ENCODE measurements at regions not wholly inside any gene's neighbourhood (a gene's known extent, or its start where the extent isn't known, plus 50 kb on each side); places are given as distances from the start of the nearest gene placed in this dataset.

DNA sequence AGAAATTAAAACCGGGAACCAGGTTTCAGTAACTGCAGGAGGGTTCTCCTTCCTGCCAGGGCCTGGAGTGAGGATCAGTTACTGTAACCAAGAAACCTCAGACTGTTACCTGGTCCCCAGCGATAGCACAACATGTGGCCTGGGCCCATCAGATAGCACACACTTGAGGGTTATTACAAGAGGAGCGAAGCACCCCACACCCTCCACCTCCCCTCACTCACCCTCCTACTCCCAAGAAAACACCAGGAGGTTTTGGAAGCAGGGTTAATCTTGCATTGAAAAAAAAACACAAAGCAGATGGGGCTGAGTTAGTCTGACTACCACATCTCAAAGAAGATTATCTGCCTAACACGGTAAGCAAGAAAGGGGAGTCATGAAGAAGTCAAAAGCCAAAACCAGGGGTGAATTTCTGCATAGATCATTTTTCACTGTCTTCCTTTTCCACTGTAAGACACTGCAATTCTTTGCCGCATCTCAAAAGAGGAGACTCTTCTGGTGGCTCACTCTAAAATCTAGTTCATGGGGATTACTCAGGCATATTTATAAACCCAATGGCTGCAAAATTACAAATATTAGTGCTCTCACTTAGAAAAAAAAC, 75.9 kb upstream of the DOCK9 start:
- no peak for TF ChIP-seq CTCF (IDR thresholded peaks at IDR 0.05)
- ATAC-seq (peak; percentile 75), DNase-seq (peak in 2 of 4 donors; percentile 19 to 38)
- peak overlapping the region in 1 of 2 donors; percentile 5 for H3K27ac ChIP-seq
- peaks cover 0 to 100% of the 10 kb centered on the region in 2 donors for H3K27me3 ChIP-seq
- intact Hi-C loops (cut with DNase I) = no loop called here
- H3K4me1 ChIP-seq = peaks cover 12 to 38% of the 10 kb centered on the region in 2 donors
- no peaks in the 10 kb centered on the region for H3K36me3 ChIP-seq
- H3K4me3 ChIP-seq = no peak overlapping the region
- H3K9me3 ChIP-seq = no peaks in the 10 kb centered on the region

- Histone ChIP-seq H3K27me3 (peaks cover 0 to 99% of the 10 kb centered on the region in 2 donors), H3K27ac (peak overlapping the region in 1 of 2 donors; percentile 29), H3K36me3 (no peaks in the 10 kb centered on the region), H3K9me3 (no peaks in the 10 kb centered on the region), H3K4me1 (peaks cover 12 to 38% of the 10 kb centered on the region in 2 donors), H3K4me3 (no peak overlapping the region)
- no peak for TF ChIP-seq CTCF (IDR thresholded peaks at IDR 0.05)
- no peak for ATAC-seq
- DNase-seq = no peak
- intact Hi-C loops (cut with DNase I) = no loop called here
These were observed 77.4 kb upstream of the DOCK9 start for GRCh38 chr13:99055281-99055680.

- Histone ChIP-seq H3K9me3 (no peaks in the 10 kb centered on the region), H3K27ac (peak overlapping the region in 1 of 2 donors; percentile 29), H3K4me3 (no peak overlapping the region), H3K4me1 (peaks cover 12 to 37% of the 10 kb centered on the region in 2 donors), H3K27me3 (peaks cover 0 to 99% of the 10 kb centered on the region in 2 donors), H3K36me3 (no peaks in the 10 kb centered on the region)
- ATAC-seq (no peak), DNase-seq (no peak)
- intact Hi-C loops (cut with DNase I) = no loop called here
- no peak for TF ChIP-seq CTCF (IDR thresholded peaks at IDR 0.05)
These were observed 77.9 kb upstream of the DOCK9 start for GRCh38 chr13:99055735-99056134.

- no peak for ATAC-seq
- Histone ChIP-seq H3K4me3 (no peak overlapping the region), H3K9me3 (no peaks in the 10 kb centered on the region), H3K27me3 (peaks cover 0 to 99% of the 10 kb centered on the region in 2 donors), H3K27ac (peak overlapping the region in 1 of 2 donors; percentile 29), H3K36me3 (no peaks in the 10 kb centered on the region), H3K4me1 (peaks cover 12 to 37% of the 10 kb centered on the region in 2 donors)
- no peak for DNase-seq
- intact Hi-C loops (cut with DNase I) = no loop called here
- no peak for TF ChIP-seq CTCF (IDR thresholded peaks at IDR 0.05)
These were observed 78.6 kb upstream of the DOCK9 start for GRCh38 chr13:99056381-99057014.

DNA sequence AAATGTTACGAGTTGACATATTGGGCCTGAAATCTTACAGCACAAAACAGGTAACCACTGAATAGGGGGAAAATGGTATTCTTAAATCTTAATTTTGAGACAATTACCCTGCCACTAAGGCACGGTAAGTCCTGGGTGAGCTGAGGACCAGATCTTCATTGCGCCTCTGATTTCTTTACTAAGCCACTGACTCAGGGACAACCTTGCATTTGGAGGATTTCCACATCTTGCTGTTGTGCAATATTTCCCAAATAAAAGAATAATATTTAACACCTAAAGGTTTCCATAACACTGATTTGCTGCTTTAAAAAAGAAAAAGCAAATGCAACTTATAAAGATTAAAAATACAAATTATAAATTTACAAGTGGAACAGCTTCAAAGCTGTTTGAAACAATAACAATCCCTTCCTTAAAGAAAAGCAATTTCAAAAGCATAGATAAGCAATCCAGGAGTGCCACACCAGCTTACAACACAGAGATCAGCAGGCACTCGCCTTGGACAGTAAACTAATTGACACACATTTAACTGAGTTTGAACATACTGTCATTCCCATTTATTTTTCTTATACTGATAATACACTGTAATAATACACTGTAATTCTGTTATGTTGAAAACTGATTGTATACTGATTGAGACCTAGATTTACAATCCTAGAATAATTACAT, 79.6 kb upstream of the DOCK9 start:
- Histone ChIP-seq H3K36me3 (no peaks in the 10 kb centered on the region), H3K27ac (peak overlapping the region in 1 of 2 donors; percentile 13), H3K4me3 (no peak overlapping the region), H3K4me1 (peaks cover 12 to 42% of the 10 kb centered on the region in 2 donors), H3K9me3 (no peaks in the 10 kb centered on the region), H3K27me3 (peaks cover 0 to 99% of the 10 kb centered on the region in 2 donors)
- ATAC-seq (peak; percentile 61), DNase-seq (no peak)
- no peak for TF ChIP-seq CTCF (IDR thresholded peaks at IDR 0.05)
- intact Hi-C loops (cut with DNase I) = no loop called here

Data from left lung (tissue), 4 donors.